ENCODE measurements at regions not wholly inside any gene's neighbourhood (a gene's known extent, or its start where the extent isn't known, plus 50 kb on each side); places are given as distances from the start of the nearest gene placed in this dataset.

DNA sequence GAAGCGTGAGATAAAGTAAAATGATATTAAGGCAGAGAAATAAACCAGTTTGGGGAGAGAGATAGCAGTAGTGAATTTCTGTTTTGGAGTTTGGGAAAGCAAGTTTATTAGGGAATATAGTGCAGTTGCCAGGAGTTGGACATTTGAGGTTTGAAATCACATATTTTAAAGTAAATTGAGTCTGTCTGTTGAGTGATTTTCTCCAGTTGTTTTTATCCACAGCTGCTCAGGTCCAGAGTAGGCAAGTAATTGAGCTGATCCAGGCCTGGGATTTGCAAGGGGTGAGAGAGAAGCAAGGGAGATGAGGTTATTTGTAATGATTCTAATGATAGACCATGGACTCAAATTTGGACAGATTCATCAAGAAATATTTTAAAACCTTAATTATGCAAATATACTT is 481.9 kb downstream of the UTRN start:
- TF ChIP-seq, protein P1, sequence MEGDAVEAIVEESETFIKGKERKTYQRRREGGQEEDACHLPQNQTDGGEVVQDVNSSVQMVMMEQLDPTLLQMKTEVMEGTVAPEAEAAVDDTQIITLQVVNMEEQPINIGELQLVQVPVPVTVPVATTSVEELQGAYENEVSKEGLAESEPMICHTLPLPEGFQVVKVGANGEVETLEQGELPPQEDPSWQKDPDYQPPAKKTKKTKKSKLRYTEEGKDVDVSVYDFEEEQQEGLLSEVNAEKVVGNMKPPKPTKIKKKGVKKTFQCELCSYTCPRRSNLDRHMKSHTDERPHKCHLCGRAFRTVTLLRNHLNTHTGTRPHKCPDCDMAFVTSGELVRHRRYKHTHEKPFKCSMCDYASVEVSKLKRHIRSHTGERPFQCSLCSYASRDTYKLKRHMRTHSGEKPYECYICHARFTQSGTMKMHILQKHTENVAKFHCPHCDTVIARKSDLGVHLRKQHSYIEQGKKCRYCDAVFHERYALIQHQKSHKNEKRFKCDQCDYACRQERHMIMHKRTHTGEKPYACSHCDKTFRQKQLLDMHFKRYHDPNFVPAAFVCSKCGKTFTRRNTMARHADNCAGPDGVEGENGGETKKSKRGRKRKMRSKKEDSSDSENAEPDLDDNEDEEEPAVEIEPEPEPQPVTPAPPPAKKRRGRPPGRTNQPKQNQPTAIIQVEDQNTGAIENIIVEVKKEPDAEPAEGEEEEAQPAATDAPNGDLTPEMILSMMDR (IDR thresholded peaks at IDR 0.05), result no peak
- no peak for TF ChIP-seq ZFX (IDR thresholded peaks at IDR 0.05; ENCODE audit: borderline replicate concordance)

All from 22Rv1 (cell line).